GM12873 (cell line): ENCODE measurements at regions not wholly inside any gene's neighbourhood (a gene's known extent, or its start where the extent isn't known, plus 50 kb on each side); places are given as distances from the start of the nearest gene placed in this dataset.

ENCODE experiments used
- CTCF ChIP-seq: IDR thresholded peaks from 2 replicates; pipeline ENCODE4 v1.5.1; 2012; ENCODE audit warnings: low read depth, mild to moderate bottlenecking, moderate library complexity, low read length, control low read depth; ENCODE audit not compliant: insufficient read depth; ENCODE audit errors: missing control alignments

DNA sequence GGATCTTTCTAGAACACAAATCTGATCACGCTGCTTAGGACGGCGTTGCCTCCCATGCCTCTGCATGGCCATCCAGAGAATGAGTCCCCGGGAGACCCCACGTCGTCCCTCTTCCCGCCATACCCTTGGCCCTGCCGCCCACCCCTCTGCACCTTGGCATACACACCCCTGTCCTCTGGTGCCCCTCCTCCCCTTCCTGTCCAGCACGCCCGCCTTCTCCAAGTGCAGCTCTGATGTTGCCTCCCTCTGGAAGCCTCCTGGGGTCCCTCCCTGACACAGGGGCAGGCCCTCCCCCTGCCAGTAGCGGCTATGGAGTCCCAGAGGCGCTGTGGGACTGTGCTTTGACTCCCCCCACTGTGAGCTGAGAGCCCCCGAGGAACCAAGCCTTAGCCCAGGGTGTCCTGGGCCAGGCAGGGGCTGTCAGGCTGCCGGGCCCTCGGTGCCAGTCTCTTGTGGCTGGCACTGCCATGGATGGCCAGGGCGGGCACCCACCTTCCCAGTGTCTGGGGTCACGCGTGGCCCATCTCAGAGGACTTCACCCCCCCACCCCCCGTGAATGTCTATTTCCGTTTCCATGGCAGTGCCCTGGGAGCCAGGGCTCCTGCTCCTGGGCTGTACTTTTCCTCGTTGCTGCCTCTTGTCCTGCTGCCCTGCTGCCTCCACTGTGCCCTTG, 70.5 kb upstream of the RNU6ATAC start:
- no peak for TF ChIP-seq CTCF

DNA sequence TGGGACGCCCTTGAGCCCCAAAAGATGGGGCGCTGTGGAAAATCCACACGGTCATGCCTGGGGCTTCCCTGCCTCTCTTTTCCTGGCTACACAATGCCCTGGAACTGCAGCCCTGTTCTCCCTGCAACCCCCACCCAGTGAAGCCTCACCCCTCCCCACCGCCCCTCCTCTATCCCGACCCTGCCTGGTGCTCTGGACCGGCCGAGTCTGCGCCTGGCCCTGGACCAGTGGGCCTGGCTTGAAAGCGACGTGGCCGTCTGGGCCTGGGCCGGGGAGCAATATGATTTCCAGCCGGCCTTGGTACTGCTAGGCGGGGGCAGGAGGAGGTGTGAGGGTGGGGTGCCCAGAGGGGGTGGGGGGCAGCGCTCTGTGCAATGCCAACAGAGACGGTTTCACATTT, 71.0 kb upstream of the RNU6ATAC start:
- TF ChIP-seq CTCF, result no peak

DNA sequence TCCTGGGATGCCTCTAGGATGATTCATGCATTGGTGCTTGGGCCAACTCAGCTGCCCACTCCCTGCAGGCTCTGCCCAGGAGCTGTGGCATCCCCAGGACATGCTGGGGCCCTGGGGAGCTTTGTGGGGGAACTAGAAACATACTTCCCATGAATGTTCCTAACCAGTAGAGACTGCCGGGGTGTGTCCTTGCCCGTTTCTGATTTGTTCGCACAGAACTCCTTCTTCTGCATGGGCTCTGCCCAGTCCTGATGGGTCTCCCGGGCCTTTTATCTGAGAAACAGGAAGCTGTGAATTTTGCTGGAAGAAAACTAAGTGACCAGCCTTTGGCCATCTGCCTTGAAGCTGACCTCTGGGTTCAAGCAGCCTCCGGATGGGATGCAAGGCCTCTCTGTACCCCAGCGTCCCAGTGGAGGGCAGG, 71.6 kb upstream of the RNU6ATAC start:
- TF ChIP-seq CTCF, result no peak

DNA sequence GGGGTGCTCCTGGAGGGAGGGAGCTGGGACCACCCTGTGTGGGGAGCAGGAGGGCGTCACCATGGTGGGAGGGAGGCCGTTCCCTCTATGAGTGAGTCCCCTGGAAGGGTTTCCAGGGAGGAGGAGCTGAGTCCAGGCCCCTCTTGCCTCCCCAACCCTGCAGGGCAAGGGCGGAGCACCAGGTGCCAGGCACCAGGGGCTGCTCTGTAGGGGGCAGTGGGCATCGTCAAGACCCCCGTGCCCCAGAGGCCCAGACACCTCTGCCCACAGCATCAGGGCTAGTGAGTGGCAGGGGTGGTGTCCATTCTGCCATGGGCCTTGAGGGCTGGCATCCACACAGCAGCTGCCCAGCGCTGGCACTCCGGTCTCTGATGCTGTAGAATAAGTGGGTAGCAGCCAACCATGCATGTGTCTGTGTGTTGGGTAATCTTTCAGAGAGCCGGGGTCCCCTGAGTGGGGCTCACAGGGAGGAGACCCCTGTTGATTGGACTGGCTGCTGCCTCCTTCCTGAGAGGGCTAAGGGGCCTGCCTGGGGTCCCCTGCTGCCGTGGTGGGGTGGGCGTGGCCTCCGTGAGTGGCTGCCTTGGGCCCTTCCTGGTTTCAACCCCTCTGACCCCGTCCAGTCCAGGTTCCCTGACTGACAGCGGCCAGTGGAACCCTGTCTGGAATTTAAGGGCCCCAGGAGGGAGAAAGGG, 72.7 kb upstream of the RNU6ATAC start:
- TF ChIP-seq CTCF, result no peak

GRCh38 chr9:134237630-134238265, 73.4 kb upstream of the RNU6ATAC start:
- no peak for TF ChIP-seq CTCF

DNA sequence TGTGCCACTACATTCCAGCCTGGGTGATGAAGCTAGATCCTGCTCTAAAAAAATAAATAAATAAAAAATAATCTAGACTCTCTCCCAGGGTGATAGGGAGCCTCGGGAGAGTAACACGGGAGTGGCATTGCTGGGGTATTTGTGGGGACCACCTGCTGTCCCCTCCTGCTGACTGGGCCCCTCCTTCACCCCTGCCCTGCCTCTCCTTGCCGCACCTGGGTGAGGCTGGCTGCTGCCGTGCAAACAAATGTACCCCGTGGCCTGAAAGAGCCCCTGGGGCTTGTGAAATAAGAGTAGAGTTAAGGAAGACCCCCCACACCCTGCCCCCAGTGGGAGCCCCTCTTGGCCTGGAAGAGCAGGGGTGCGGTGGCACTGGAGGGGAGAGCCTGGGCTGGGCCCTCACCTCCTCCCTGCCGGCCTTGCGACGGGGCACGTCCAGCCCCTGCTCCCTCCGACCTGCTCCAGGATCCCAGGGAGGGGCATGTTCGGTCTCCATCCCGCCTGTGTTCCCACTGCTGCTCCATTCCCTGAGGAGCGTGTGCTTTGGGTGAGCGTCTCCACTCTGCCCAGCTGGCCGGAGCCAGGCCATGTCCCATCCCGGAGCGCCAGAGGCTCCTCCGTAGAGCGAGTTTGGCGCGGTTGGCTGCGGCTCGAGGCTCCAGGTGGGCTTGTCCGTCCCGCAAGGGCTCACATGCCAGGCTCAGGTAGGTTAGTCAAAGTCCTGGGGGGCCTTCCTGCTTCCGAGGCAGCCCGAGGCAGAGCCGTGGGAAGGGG, 75.0 kb upstream of the RNU6ATAC start:
- no peak for TF ChIP-seq CTCF

GRCh38 chr9:134239939-134240338, 75.6 kb upstream of the RNU6ATAC start:
- no peak for TF ChIP-seq CTCF
